K562 (cell line): ENCODE measurements at regions not wholly inside any gene's neighbourhood (a gene's known extent, or its start where the extent isn't known, plus 50 kb on each side); places are given as distances from the start of the nearest gene placed in this dataset.

Experiments
- ATAC-seq: fragments of 200-7000 bp; cut with Tn5 transposase; 3 replicates; pipeline ENCODE4 v1.9.1; 2020; ENCODE audit warnings: moderate library complexity
- BruUV-seq: library from RNA; stranded (reverse); fragments of 400-500 nt; replicated peaks from 2 replicates; lab custom pipeline; 2021; lab: Mats Ljungman, UMichigan
- CTCF ChIA-PET: fragments of 300-600 bp; formaldehyde crosslinking; extraction: SDS; loops from one replicate; lab custom pipeline; 2021; ENCODE audit warnings: low intra/inter-chr PET ratio; lab: Yijun Ruan, JAX
- POLR2A ChIA-PET: fragments of 300-600, 350-650 bp; sonication (Branson Sonifier 250); formaldehyde crosslinking; extraction: SDS; loops from one replicate; lab custom pipeline; 2021; ENCODE audit warnings: antibody characterized with exemption, inconsistent platforms; lab: Yijun Ruan, JAX
- DNase-seq, 4 experiments: peaks; one replicate each; pipeline versions ENCODE4 v3.0.0 to v3.0.0-alpha.2; 2011 to 2018; ENCODE audit warnings: low spot score in 3 of 4, mixed read lengths in 3 of 4; ENCODE audit errors: extremely low read depth in 1 of 4
- FAIRE-seq: peaks from 2 replicates; lab custom pipeline; 2011; peaks lifted over from hg19 to GRCh38; lab: Jason Lieb, UNC
- H2AFZ ChIP-seq: 2 replicates; pipeline ENCODE4 v1.6.0; 2011; ENCODE audit warnings: low read depth, low read length, control low read depth, inconsistent platforms
- H3K27ac ChIP-seq: fragments of 200-600 bp; 3 replicates; pipeline ENCODE4 v1.8.0; 2011; ENCODE audit warnings: low read depth, mild to moderate bottlenecking, control low read depth, inconsistent platforms, low read length, moderate library complexity, mixed read lengths; ENCODE audit errors: extremely low read depth
- H3K27me3 ChIP-seq, 2 experiments: fragments of 300-600 bp in 1 of 2; 2 replicates in 1 of 2; 3 replicates in 1 of 2; pipeline versions ENCODE4 v1.6.0 to v1.8.0; 2011; ENCODE audit warnings: inconsistent platforms in 2 of 2, low read length in 2 of 2, mild to moderate bottlenecking in 1 of 2, mixed read lengths in 1 of 2, moderate library complexity in 1 of 2; ENCODE audit not compliant: control insufficient read depth in 2 of 2, insufficient read depth in 2 of 2
- H3K36me3 ChIP-seq: fragments of 300-600 bp; 3 replicates; pipeline ENCODE4 v1.8.0; 2011; ENCODE audit warnings: mild to moderate bottlenecking, low read length, inconsistent platforms; ENCODE audit not compliant: control insufficient read depth, insufficient read depth
- H3K4me1 ChIP-seq, 2 experiments: fragments of 200-600 bp in 1 of 2; replicated peaks in 1 of 2; 2 replicates in 1 of 2; 3 replicates in 1 of 2; pipeline versions ENCODE4 v1.5.1 to v1.8.0; 2011; ENCODE audit warnings: inconsistent platforms in 2 of 2, low read length in 2 of 2, mild to moderate bottlenecking in 1 of 2, mixed read lengths in 1 of 2, moderate library complexity in 1 of 2; ENCODE audit not compliant: control insufficient read depth in 2 of 2, insufficient read depth in 2 of 2
- H3K4me2 ChIP-seq: 2 replicates; pipeline ENCODE4 v1.6.1; 2011; ENCODE audit warnings: low read length, control low read depth, inconsistent platforms, mixed read lengths; ENCODE audit not compliant: insufficient read depth
- H3K4me3 ChIP-seq: fragments of 200-600 bp; sonication (generic), shearing (Covaris generic); 2 replicates; pipeline ENCODE4 v1.5.1; 2016; ENCODE audit warnings: control low read depth, inconsistent platforms
- H3K79me2 ChIP-seq: fragments of 200-600 bp; 3 replicates; pipeline ENCODE4 v1.8.0; 2011; ENCODE audit warnings: low read length, inconsistent platforms; ENCODE audit not compliant: control insufficient read depth, insufficient read depth
- H3K9ac ChIP-seq, 2 experiments: 2 replicates each; pipeline versions ENCODE4 v1.6.0 to v1.6.1; 2011; ENCODE audit warnings: low read depth in 2 of 2, low read length in 2 of 2, control low read depth in 1 of 2, inconsistent platforms in 1 of 2, mild to moderate bottlenecking in 1 of 2, mixed read lengths in 1 of 2; ENCODE audit not compliant: insufficient read depth in 1 of 2
- H3K9me1 ChIP-seq: one replicate; pipeline ENCODE4 v1.6.0; 2011; ENCODE audit warnings: inconsistent platforms, mild to moderate bottlenecking, low read length, moderate library complexity; ENCODE audit not compliant: control insufficient read depth, insufficient read depth
- H3K9me3 ChIP-seq: replicated peaks from 2 replicates; pipeline ENCODE4 v1.5.1; 2011; ENCODE audit warnings: low read depth, low read length, inconsistent platforms; ENCODE audit not compliant: control insufficient read depth, insufficient read depth
- H4K20me1 ChIP-seq: replicated peaks from 2 replicates; pipeline ENCODE4 v1.6.1; 2011; ENCODE audit warnings: low read length, inconsistent platforms, mixed read lengths; ENCODE audit not compliant: control insufficient read depth, insufficient read depth
- FOXK2 ChIP-seq, 2 experiments: fragments of 450-650 bp; IDR thresholded peaks in 1 of 2; conservative IDR thresholded peaks in 1 of 2; 2 replicates each; pipeline ENCODE4 v1.6.1; 2016; ENCODE audit warnings: low read depth in 2 of 2, mild to moderate bottlenecking in 1 of 2
- SMAD1 ChIP-seq: fragments of 150-350 bp; IDR thresholded peaks from 2 replicates; pipeline ENCODE4 v1.6.1; 2014; ENCODE audit warnings: low read length, low read depth; ENCODE audit not compliant: partially characterized antibody
- TEAD4 ChIP-seq, 2 experiments: sonication (generic) in 1 of 2; formaldehyde crosslinking in 1 of 2; IDR thresholded peaks; 2 replicates each; pipeline versions ENCODE4 v1.6.1 to v1.8.0; 2012 to 2022; ENCODE audit warnings: borderline replicate concordance in 1 of 2, inconsistent platforms in 1 of 2, low read length in 1 of 2, mild to moderate bottlenecking in 1 of 2, missing genetic modification reagents in 1 of 2
- XRCC4 ChIP-seq: IDR thresholded peaks from one replicate; pipeline ENCODE4 v1.6.1; 2011; ENCODE audit not compliant: insufficient read depth, insufficient read length; ENCODE audit errors: extremely low read depth
- ZNF24 ChIP-seq: fragments of 450-650 bp; IDR thresholded peaks from 2 replicates; pipeline ENCODE4 v1.6.1; 2016
- ZNF79 ChIP-seq: fragments of 250-450 bp; sonication (Bioruptor Pico); IDR thresholded peaks from 2 replicates; pipeline ENCODE4 v1.4.0; 2020; ENCODE audit warnings: low read depth, mild to moderate bottlenecking, moderate library complexity
- WGBS: fragments of 100-300 bp; shearing (Covaris generic); methylation state at CpG from one replicate; pipeline ENCODE4 v1.1.6; 2016; ENCODE audit warnings: low coverage, mixed read lengths; ENCODE audit not compliant: insufficient coverage; ENCODE audit errors: missing lambda C conversion rate; 5-methylcytosine and 5-hydroxymethylcytosine counted together
- in situ Hi-C: fragments of 300-500 bp; cut with MboI; formaldehyde crosslinking; loops from 4 replicates; pipeline ENCODE4 v1.15.0; 2018; ENCODE audit warnings: inconsistent platforms, mixed read lengths
- intact Hi-C: fragments of 100-400 bp; cut with micrococcal nuclease; formaldehyde crosslinking; loops from 2 replicates; pipeline ENCODE4 v1.14.2; 2022
- TF ChIP-seq, protein P1 (sequence below): fragments of 450-650 bp; IDR thresholded peaks from 2 replicates; pipeline ENCODE4 v1.6.1; 2018; ENCODE audit not compliant: partially characterized antibody
- TF ChIP-seq, protein P2 (sequence below), 2 experiments: IDR thresholded peaks in 1 of 2; conservative IDR thresholded peaks in 1 of 2; 2 replicates each; pipeline ENCODE4 v1.6.1; 2016; ENCODE audit warnings: low read depth in 2 of 2, mild to moderate bottlenecking in 1 of 2, missing compliant biosample characterization in 1 of 2, missing genetic modification characterization in 1 of 2, moderate library complexity in 1 of 2

DNA sequence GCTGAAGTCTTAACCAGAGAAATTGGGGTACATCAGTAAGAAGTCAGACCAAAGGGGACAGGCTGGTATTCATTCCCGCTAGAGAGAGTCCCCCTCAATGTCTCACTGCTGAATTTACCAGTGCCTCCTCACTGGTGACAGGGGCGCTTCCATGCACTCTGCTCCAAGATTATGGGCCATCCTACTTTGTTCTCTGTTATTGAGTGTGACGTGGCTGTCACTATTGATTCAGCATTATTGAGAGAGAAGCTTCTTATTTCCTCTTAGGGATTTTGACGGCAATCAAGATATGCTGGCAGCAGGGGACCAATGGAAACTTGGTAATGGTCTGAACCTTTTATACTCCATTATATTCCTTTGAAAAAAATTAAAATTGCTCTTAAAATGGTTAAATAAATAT, 118.6 kb downstream of the SYF2 start (continued):
- TF ChIP-seq, protein P1, sequence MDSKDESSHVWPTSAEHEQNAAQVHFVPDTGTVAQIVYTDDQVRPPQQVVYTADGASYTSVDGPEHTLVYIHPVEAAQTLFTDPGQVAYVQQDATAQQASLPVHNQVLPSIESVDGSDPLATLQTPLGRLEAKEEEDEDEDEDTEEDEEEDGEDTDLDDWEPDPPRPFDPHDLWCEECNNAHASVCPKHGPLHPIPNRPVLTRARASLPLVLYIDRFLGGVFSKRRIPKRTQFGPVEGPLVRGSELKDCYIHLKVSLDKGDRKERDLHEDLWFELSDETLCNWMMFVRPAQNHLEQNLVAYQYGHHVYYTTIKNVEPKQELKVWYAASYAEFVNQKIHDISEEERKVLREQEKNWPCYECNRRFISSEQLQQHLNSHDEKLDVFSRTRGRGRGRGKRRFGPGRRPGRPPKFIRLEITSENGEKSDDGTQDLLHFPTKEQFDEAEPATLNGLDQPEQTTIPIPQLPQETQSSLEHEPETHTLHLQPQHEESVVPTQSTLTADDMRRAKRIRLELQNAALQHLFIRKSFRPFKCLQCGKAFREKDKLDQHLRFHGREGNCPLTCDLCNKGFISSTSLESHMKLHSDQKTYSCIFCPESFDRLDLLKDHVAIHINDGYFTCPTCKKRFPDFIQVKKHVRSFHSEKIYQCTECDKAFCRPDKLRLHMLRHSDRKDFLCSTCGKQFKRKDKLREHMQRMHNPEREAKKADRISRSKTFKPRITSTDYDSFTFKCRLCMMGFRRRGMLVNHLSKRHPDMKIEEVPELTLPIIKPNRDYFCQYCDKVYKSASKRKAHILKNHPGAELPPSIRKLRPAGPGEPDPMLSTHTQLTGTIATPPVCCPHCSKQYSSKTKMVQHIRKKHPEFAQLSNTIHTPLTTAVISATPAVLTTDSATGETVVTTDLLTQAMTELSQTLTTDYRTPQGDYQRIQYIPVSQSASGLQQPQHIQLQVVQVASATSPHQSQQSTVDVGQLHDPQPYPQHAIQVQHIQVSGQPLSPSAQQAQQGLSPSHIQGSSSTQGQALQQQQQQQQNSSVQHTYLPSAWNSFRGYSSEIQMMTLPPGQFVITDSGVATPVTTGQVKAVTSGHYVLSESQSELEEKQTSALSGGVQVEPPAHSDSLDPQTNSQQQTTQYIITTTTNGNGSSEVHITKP: no peak
- TF ChIP-seq FOXK2 (conservative IDR thresholded peaks at IDR 0.05 in 1 of 2, IDR thresholded peaks at IDR 0.05 in 1 of 2; ENCODE audit: low read depth in 2 of 2): no peak
- TF ChIP-seq, all 486 proteins: peak for 0

DNA sequence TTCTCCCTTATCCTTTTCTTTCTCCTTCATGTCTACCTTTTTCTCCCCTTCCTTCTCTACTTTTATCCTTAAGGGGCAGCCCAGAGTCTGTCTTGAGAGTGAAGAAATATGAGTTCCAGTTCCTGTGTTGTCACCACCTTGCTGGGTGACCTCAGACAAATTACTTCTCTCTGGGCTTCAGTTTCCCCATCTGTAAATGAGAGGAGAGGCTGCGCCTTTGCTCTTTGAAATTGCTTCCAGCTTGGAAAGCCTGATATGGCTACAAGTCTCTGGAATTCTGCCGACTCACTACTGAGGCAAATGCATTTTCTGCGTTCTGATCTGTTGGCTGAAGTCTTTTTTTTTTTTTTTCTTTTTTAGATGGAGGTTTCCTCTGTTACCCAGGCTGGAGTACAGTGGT, 119.2 kb downstream of the SYF2 start:
- in situ Hi-C loops: no loop called here
- CTCF ChIA-PET: no interaction called here
- no peak for FAIRE-seq
- TF ChIP-seq ZNF24 (no peak), ZNF79 (CRISPR knock-in tag) (no peak), SMAD1 (no peak), TEAD4 (IDR thresholded peaks at IDR 0.05; ENCODE audit: low read length) (no peak), TEAD4 (CRISPR knock-in tag; IDR thresholded peaks at IDR 0.05; ENCODE audit: borderline replicate concordance) (no peak), XRCC4 (no peak)
- TF ChIP-seq, protein P2, sequence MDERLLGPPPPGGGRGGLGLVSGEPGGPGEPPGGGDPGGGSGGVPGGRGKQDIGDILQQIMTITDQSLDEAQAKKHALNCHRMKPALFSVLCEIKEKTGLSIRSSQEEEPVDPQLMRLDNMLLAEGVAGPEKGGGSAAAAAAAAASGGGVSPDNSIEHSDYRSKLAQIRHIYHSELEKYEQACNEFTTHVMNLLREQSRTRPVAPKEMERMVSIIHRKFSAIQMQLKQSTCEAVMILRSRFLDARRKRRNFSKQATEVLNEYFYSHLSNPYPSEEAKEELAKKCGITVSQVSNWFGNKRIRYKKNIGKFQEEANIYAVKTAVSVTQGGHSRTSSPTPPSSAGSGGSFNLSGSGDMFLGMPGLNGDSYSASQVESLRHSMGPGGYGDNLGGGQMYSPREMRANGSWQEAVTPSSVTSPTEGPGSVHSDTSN (CRISPR knock-in tag; IDR thresholded peaks at IDR 0.05; ENCODE audit: low read depth): no peak
- TF ChIP-seq, protein P2 (tag; conservative IDR thresholded peaks at IDR 0.05; ENCODE audit: low read depth): 0 out of 2 replicates have a peak, but pooled peaks have one; percentile 39

More for the DNA sequence above, 119.2 kb downstream of the SYF2 start:
- ATAC-seq (no peak), DNase-seq (no peak)
- no peaks in the 10 kb centered on the region for H4K20me1 ChIP-seq
- H3K9me3 ChIP-seq: peaks cover 7% of the 10 kb centered on the region
- no peaks in the 10 kb centered on the region for H3K36me3 ChIP-seq
- POLR2A ChIA-PET: interaction anchor here (0.6 to 2.2 kb wide), 2 partner anchors 9 to 75 kb away, joined by 3 to 8 read pairs; no protein-coding TSS in a partner anchor
- no peak overlapping the region for H3K9ac ChIP-seq
- no TSS peak for BruUV-seq
- 2% methylated on average over 3 of the region's 3 CpGs for WGBS
- H3K4me2 ChIP-seq: no peak overlapping the region
- H3K79me2 ChIP-seq: no peaks in the 10 kb centered on the region
- no peak overlapping the region for H3K27ac ChIP-seq
- H2AFZ ChIP-seq: no peak overlapping the region
- peaks cover 21 to 32% of the 10 kb centered on the region in 2 experiments; a peak in 4 of 5 replicates for H3K27me3 ChIP-seq
- H3K9me1 ChIP-seq: no peaks in the 10 kb centered on the region
- H3K4me3 ChIP-seq: no peak overlapping the region
- intact Hi-C loops: no loop called here
- H3K4me1 ChIP-seq: no peaks in the 10 kb centered on the region
